ENCODE measurements at regions not wholly inside any gene's neighbourhood (a gene's known extent, or its start where the extent isn't known, plus 50 kb on each side); places are given as distances from the start of the nearest gene placed in this dataset.
"Not testable (repeated sequence)": the region's sequence is repeated elsewhere in the genome, so short reads cannot be mapped to it uniquely, and the experiment has no call there.

DNA sequence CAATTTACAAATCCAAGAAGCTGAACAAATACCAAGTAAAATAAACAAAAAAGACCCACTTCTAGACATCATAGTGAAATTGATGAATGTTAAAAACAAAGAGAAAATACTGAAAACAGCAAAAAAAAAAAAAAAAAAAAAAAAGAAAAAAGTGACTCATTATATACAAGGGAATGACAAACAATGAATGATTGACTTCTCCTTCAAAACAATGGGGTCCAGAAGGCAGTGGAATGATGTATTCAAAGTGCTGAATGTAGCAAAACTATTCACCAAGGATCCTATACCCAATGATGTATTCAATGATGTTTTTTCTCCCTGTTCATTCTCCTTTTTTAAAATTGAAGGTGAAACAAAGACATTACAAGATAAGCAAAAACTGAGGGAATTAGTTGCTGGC lies 650.0 kb downstream of the UTRN start:
- DNase-seq (ENCODE audit: extremely low read depth in 1 of 2, low read depth in 1 of 2) = no peak

DNA sequence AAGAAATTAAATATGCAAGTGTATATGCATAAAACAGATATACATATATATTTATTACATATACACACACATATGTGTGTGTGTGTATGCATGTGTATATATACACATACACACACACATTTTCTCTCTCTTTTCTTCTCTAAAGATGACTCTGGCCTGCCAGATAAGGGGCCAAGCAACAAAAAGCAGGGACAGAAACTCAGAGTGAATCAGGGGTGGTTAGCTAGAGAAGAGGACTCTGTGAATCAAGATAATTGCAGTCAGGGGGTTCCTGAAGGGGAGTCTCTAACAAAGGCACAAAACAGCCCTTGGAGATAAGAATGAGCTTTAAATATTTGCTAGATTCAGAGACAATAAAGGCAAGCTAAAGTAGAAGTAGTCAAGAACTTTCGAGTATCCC lies 650.5 kb downstream of the UTRN start:
- no peak for DNase-seq (ENCODE audit: extremely low read depth in 1 of 2, low read depth in 1 of 2)

DNA sequence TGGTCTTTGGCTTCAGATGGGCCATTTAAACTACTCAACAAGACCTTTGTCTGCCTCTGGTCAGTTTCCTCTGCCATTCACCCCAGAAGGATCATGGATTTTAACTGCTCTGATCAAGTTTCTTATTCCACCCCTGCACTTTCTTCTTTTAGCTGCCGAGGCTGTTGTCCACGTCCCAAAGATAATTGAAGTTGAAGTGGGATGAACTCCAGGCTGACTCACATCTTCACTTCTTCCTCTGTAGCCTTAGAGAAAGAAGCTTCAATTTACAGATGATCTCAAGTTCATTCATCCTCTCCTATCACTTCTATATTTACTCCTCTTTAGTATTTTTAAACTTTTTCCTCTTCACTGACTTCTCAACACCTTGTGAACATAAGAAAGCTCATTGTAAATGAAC lies 651.6 kb downstream of the UTRN start:
- DNase-seq (ENCODE audit: extremely low read depth in 1 of 2, low read depth in 1 of 2) = no peak

DNA sequence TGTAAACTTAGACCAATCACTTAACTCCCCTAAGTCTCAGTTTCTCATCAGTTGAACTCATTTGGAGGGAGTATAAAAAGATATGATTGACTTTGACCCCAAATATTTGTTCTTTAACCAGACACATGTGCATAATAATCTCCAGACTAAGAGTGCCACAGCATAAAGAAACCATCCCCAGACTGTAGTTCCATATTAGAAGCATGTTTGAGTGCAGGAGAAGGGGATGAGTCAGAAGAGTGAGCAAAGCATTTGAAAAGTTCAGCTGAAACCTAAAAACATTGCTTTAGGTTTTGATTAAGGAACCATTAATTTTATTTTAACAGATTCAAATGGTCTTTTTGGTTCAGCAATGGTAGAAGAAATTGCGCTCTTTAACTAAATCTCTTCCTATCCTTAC lies 654.8 kb downstream of the UTRN start:
- DNase-seq (ENCODE audit: extremely low read depth in 1 of 2, low read depth in 1 of 2) = no peak

DNA sequence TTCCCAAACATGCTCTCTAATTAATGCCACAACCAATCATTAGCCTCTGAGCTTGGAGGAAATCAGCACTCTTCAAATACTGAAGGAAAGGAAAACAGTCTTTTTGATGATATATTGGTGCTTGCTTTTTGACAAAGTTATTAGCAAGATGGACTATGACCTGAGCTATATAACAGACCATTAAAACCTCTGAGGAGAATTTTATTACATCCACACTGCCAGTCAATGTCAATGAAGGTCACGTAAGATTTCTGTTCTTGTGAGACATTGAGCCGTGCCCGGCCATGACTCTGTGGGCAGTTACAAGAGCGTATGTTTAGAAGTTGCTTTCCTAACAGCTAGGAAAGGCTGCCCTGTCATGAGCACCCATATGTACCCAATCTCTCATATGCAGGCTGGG lies 659.0 kb downstream of the UTRN start:
- DNase-seq (ENCODE audit: extremely low read depth in 1 of 2, low read depth in 1 of 2) = no peak

DNA sequence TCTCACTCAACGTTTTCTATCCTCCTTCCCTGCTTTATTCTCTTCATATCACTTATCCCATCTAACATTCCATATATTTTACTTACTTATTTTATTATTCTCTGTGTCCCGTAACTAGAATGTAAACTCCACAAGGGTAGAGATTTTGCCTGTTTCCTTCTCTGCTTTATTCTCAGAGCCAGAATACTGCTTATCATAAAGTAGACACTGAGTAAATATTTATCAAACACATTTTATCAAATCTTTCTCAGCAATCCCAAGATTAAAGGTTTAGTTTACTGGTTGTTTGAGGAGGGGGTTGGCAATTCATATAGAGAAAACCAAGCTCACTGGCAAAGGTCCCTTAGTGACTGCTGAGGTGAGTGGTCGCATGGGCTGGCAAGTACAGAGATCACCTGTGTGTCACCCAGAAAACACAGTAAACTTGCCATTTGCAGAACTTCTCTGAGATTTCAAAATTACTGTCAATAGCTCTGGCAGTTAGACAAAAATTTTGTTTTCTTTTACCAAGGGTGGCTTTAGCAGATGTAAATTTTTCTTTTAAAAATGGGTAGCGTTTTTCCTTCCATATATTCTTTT lies 662.4 kb downstream of the UTRN start:
- no peak for DNase-seq (ENCODE audit: extremely low read depth in 1 of 2, low read depth in 1 of 2)

DNA sequence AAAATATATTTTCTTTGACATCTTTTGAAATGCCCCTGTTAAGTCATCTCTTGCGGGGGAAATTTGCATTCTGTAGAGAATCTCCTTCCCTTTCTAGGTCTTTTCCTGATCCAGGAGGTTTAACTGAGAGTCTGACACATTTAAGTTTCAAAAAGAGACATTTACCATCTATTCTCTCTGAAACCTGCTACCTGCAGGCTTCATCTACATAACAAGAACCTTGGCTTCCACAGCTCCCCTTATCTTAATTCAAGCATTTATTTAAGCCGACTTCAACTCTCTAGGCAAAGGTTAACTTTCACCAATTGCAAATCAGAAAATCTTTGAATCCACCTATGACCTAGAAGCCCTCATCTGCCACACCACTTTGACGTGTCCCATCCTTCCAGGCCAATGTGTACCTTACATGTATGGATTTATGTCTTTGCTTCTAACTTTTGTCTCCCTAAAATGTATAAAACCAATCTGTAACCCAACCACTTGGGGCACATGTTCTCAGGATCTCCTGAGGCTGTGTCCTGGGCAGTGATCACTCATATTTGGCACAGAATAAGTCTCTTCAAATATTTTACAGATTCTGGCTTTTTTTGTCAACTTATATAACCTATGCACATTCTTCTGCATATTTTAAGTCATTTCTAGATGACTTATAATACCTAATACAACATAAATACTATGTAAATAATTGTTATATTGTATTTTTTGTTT lies 666.7 kb downstream of the UTRN start:
- no peak for DNase-seq (ENCODE audit: extremely low read depth in 1 of 2, low read depth in 1 of 2)

DNA sequence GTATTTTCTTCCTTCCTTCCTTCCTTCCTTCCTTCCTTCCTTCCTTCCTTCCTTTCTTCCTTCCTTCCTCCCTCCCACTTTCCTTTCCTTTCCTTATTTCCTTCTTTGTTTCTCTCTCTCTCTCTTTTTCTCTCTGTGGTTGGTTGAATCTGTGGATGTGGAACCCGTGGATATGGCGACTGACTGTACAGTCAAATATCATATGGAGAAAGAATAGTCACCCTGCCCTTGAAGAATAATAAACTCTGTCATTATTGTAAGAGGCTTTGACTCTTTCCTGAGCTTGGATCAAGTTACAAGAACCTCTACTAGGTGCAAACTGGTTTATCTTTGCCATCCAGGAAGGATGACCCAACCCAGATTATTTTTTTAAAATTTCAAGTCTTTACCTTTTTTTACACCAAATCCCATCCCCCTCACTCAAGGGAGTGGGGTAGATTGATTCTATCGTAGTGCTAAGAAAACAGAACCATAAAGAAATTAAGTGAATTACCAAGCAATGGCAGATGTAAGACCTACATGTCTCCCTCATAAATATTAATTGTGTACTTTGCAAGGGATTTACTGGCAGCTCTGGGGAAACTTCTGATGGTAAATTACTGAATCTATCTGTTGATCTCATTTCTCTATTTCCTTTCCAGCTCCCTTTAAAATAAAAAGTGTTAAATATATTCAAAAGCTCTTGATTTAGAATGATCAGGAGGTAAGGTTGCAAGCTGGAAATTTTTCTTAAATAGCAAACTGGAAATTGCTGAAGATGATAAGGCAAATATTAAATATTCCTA lies 667.5 kb downstream of the UTRN start:
- DNase-seq (ENCODE audit: extremely low read depth in 1 of 2, low read depth in 1 of 2) = no peak

DNA sequence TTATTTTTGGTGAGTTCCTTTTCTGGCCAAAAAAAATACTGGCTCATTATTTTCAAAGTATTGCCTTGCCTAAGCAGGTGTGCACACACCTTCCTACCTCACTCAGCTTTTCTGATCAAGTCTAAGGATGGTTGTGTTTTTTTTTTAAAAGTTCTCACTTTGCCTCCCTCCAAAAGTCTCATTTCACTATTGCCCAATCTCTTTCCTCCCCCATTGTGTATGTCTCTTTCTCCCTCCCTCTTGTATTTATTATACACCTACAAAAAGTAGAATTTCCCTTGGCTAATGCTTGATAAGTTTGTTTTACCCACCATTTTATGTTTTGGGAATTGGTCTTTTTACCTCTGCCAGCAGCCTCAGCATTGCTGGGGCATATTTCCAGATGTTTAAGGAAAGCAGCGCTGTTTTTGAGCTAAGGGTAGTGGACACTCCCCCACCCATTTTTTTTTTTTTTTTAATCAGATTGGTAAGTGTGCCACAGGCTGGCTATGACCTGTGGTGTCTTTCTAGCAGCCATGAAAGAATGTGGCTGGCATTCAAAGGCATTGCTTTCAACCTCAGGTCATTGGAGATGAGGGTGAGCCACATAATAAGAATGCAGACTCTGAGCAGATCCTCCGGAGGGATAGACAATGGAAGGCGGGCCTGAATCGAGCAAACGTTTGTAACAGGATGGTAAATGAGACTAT lies 668.6 kb downstream of the UTRN start:
- no peak for DNase-seq (ENCODE audit: extremely low read depth in 1 of 2, low read depth in 1 of 2)

DNA sequence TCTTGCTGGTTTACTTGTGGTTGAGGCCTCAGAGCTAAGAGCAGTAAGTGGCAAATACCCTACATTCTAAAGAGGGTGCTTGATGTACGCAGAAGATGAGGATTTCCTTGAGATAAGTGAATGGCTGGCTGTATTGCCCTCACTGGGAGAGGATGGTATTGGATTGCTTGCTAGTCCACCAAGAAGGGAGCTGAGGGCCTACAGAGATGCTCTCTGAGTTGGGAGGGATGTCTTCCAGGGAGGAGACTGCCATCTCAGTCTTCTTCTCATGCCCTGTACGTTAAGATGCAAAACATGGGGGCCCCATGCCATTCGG lies 669.1 kb downstream of the UTRN start:
- DNase-seq (ENCODE audit: extremely low read depth in 1 of 2, low read depth in 1 of 2) = no peak

DNA sequence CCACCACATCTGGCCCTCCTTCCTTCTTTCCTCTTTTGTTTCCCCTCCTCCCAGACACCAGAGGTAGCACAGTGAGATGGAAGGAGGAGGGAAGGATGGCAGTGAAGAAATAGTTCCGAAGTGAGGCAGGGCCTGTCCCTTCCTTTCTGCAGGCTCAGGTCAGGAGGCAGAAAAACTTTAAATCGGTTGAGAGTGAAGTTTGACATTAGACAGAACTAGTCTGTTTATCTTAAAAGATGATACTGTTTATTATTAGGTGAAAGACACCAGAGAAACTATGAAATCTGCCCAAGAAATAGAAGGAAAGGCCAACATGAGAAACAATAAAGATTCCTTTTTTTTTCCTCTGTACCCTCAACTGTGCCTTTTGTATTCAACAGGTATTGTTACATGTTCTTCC lies 670.3 kb downstream of the UTRN start:
- no peak for DNase-seq (ENCODE audit: extremely low read depth in 1 of 2, low read depth in 1 of 2)

DNA sequence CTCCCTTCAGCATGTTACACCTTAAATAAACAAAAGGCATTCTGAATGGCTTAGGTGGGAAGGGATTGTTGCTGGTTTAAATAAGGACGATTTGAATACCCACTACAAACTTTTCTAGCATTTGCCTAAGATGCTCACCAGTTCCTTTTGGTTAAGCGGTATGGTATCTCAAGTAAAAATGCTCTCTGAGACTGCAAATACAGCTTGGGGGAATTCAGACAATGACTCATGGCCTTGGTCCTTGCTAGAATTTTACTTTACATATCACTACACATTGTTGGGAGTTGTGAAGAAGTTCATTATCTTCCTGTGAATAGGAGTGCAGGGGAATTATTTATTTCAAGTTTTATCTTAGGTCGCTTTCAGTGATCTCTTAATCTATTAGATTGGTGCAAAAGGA lies 670.7 kb downstream of the UTRN start:
- DNase-seq (ENCODE audit: extremely low read depth in 1 of 2, low read depth in 1 of 2) = no peak

DNA sequence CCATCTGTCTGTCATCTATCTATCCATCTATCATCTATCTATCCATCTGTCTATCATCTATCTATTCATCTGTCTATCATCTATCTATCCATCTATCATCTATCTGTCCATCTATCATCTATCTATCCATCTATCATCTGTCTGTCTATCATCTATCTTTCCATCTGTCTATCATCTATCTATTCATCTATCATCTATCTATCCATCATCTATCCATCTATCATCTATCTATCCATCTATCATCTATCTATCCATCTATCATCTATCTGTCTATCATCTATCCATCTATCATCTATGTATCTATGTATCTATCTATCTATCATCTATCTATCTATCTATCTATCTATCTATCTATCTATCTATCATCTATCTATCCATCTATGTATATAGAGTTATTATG lies 671.6 kb downstream of the UTRN start:
- not testable (repeated sequence) for DNase-seq (ENCODE audit: extremely low read depth in 1 of 2, low read depth in 1 of 2)

DNA sequence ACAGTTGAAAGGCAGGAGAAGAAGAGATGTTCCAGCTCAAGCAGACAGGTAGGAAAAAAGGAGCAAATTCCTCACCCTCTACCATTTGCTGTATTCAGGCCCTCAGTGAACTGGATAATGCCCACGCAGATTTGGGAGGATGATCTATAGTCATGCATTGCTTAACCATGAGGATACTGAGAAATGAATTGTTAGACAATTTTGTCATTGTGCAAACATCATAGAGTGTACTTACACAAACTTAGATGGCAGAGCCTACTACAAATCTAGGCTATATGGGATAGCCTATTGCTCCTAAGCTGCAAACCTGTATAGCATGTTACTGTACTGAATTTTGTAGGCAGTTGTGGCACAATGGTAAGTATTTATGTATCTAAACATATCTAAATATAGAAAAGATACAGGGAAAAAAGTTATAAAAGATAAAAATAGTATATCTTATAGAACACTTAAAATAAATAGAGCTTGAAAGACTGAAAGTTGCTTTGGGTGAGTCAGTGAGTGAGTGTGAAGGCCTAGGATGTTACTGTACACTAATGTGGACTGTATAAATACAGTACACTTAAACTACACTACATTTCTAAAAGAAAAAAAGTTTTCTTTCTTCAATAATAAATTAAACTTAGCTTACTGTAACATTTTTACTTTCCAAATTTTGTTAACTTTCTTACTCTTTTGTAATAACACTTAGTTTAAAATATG lies 672.3 kb downstream of the UTRN start:
- no peak for DNase-seq (ENCODE audit: extremely low read depth in 1 of 2, low read depth in 1 of 2)

DNA sequence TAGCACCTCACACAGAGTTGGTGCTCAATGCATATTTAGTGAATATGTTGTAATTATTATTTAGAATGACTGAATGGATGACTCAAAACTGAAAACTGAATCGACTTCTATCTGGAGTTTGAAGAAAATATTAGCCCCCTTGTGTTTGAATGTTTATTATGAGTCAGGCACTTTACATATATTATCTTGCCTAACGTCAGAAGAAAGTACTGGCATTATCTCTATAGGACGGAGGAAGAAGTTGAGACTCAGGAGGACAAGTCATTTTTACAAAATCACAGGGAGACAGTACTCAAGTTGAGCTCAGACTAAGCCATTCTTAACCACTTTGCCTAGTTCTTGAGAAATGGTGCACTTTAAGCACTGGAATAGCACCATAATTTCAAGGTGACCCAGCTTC lies 684.0 kb downstream of the UTRN start:
- DNase-seq (ENCODE audit: extremely low read depth in 1 of 2, low read depth in 1 of 2) = no peak

DNA sequence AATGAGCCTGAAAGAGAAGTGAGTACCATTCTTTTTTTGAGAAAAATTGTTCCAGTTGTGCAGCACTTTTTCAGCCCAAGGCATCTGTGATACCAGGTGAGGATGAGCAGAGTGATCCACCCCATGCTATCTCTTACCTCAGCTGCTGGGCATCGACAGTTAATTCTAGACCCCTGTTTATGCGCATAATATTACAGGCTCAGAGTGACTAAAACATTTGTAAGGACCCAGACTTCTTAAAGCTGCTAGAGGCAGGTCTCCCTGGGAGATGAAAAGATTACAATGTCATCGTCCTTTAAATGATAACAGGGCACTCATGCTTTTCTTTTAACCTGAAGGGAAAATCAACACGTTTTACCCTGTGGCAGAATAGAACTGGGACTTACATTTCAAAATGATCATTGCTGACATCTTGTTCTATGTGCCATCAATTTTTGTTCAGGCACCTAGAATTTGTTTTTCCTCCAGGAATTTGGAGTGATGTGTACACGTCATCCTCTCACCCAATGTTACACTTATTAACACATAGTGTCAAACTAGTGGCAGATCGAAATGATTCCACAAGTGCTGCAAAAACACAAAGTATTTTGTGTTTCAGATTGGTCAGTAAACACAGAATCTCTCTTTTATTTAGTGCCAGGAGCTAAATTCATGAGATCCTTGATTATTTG lies 684.6 kb downstream of the UTRN start:
- DNase-seq (ENCODE audit: extremely low read depth in 1 of 2, low read depth in 1 of 2) = no peak

DNA sequence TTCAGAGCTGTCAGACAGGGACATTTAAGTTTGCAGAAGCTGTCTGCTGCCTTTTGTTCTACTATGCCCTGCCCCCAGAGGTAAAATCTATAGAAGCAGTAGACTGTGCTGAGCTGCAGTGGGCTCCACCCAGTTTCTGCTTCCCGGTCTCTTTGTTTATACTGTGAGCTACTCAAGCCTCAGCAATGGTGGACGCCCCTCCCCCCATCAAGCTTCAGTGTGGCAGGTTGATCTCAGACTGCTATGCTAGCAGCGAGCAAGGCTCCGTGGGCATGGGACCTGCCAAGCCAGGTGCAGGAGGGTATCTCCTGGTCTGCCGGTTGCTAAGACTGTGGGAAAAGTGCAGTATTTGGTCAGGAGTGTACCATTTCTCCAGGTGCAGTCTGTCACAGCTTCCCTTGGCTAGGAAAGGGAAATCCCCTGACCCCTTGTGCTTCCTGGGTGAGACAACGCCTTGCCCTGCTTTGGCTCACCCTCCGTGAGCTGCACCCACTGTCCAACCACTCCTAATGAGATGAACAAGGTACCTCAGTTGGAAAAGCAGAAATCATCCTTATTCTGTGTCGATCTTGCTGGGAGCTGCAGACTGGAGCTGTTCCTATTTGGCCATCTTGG lies 692.2 kb downstream of the UTRN start:
- not testable (repeated sequence) for DNase-seq (ENCODE audit: extremely low read depth in 1 of 2, low read depth in 1 of 2)

DNA sequence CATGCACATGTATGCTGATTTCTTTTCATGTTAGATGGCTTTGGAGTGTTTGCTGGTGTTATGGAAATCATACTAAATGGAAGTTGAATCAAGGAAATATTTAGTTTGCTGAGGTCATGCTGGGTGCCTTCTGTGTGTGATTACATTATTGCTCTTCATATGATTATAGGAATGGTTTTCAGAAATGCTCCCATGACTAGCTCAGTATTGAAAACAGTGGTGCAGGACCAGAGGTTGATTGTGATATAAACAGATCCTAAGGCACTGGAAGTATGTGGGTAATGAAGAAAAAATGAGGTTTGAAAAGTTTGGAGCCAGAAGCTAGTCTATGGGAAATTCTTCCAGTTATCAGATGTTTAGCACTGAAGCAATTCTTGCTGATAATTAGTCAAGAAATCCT lies 693.1 kb downstream of the UTRN start:
- no peak for DNase-seq (ENCODE audit: extremely low read depth in 1 of 2, low read depth in 1 of 2)

DNA sequence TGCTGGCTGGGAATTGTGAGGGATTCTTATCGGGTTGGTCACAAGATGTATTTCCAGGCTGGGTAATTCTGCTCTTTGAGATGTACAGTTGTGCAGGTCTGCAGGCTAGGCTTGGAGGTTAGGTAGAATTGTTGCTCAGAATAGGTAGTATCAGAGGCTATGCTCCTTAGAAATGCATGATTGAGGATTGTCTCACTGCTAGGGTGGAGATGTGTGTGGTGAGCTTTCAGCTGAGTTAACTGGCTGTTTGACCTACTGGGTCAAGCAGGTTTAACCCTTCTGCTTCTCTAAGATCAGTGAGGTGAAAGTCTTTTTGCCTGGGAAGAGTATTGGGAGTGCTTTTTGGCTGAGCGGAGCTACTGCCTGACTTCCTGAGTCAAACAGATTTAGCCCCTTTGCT lies 701.1 kb downstream of the UTRN start:
- no peak for DNase-seq (ENCODE audit: extremely low read depth in 1 of 2, low read depth in 1 of 2)

Measured in activated CD8-positive, alpha-beta memory T cell treated with anti-CD3 and anti-CD28 coated beads for 1 hour (primary cell).